ENCODE measurements at regions not wholly inside any gene's neighbourhood (a gene's known extent, or its start where the extent isn't known, plus 50 kb on each side); places are given as distances from the start of the nearest gene placed in this dataset.

DNA sequence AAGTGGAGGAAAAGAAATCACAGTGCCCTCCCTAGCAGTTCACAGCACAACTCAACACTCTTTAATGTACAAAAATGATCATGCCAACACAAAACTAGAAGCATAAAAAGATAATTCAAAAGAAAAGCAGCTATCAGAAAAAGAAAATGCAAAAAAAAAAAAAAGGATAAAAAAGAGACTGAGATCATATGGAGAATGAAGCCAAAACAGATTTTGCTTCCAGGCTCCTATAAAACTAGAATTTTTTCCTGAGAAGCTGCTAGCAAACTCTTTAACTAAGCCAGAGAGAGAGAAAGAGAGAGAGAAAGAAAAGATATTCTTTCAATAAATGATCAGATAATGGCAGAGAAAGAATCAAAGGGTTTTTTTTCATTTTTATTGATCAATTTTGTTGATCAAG lies 288.0 kb upstream of the ANKRD30A start:
- BruUV-seq (replicated peaks): no TSS peak
- no peaks in the 10 kb centered on the region for H3K4me1 ChIP-seq (replicated peaks; ENCODE audit: insufficient read depth)
- TF ChIP-seq EZH2 (IDR thresholded peaks at IDR 0.05; ENCODE audit: low read depth): no peak
- TF ChIP-seq, protein P1, sequence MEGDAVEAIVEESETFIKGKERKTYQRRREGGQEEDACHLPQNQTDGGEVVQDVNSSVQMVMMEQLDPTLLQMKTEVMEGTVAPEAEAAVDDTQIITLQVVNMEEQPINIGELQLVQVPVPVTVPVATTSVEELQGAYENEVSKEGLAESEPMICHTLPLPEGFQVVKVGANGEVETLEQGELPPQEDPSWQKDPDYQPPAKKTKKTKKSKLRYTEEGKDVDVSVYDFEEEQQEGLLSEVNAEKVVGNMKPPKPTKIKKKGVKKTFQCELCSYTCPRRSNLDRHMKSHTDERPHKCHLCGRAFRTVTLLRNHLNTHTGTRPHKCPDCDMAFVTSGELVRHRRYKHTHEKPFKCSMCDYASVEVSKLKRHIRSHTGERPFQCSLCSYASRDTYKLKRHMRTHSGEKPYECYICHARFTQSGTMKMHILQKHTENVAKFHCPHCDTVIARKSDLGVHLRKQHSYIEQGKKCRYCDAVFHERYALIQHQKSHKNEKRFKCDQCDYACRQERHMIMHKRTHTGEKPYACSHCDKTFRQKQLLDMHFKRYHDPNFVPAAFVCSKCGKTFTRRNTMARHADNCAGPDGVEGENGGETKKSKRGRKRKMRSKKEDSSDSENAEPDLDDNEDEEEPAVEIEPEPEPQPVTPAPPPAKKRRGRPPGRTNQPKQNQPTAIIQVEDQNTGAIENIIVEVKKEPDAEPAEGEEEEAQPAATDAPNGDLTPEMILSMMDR (conservative IDR thresholded peaks at IDR 0.05): no peak
- ChIA-PET CTCF (no interaction called here), POLR2A (ENCODE audit: unreplicated experiment) (interaction anchor here (0.6 kb wide), 1 partner anchor 820 kb away, joined by 5 read pairs; no protein-coding TSS in a partner anchor)
- no peaks in the 10 kb centered on the region for H3K9me2 ChIP-seq (ENCODE audit: insufficient read depth)
- H3K4me2 ChIP-seq: no peak overlapping the region
- H4K20me1 ChIP-seq (ENCODE audit: insufficient read depth): no peaks in the 10 kb centered on the region
- no peak overlapping the region for H2AFZ ChIP-seq
- H3K9me3 ChIP-seq (ENCODE audit: insufficient read depth, low read depth): no peaks in the 10 kb centered on the region
- intact Hi-C loops (cut with micrococcal nuclease; ENCODE audit: unreplicated experiment): no loop called here
- no peaks in the 10 kb centered on the region for H3K27me3 ChIP-seq (ENCODE audit: insufficient read depth, low read depth)
- H3K4me3 ChIP-seq: no peak overlapping the region
- no peaks in the 10 kb centered on the region for H3K79me2 ChIP-seq (ENCODE audit: low read depth)
- no peak for DNase-seq
- no peaks in the 10 kb centered on the region for H3F3A ChIP-seq (ENCODE audit: insufficient read depth, low read depth)
- H3K27ac ChIP-seq: no peak overlapping the region
- H3K36me3 ChIP-seq (ENCODE audit: low read depth): no peaks in the 10 kb centered on the region

DNA sequence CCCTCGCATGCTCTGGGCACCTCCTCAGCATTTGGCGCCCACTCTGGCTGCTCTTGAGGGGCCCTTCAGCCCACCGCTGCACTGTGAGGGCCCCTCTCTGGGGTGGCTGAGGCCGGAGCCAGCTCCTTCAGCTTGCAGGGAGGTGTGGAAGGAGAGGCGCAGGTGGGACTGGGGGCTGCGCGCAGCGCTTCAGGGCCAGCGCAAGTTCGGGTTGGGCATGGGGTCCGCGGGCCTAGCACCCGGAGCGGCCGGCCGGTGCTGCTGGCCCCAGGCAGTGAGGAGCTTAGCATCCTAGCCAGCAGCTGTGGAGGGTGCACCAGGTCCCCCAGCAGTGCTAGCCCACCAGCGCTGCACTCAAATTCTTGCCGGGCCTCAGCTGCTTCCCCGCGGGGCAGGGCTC lies 305.6 kb upstream of the ANKRD30A start:
- Histone ChIP-seq H3K4me3 (no peak overlapping the region), H3K27ac (no peak overlapping the region), H3K4me1 (replicated peaks; ENCODE audit: insufficient read depth) (no peaks in the 10 kb centered on the region), H4K20me1 (ENCODE audit: insufficient read depth) (no peaks in the 10 kb centered on the region), H3K4me2 (no peak overlapping the region), H3K9me3 (ENCODE audit: insufficient read depth, low read depth) (no peaks in the 10 kb centered on the region), H3K9me2 (ENCODE audit: insufficient read depth) (no peaks in the 10 kb centered on the region), H2AFZ (no peak overlapping the region), H3K79me2 (ENCODE audit: low read depth) (no peaks in the 10 kb centered on the region), H3F3A (ENCODE audit: insufficient read depth, low read depth) (no peaks in the 10 kb centered on the region), H3K27me3 (ENCODE audit: insufficient read depth, low read depth) (peaks cover 17% of the 10 kb centered on the region; the same call in 1 of the 2 replicates), H3K36me3 (ENCODE audit: low read depth) (no peaks in the 10 kb centered on the region)
- ChIA-PET POLR2A (ENCODE audit: unreplicated experiment) (no interaction called here), CTCF (no interaction called here)
- no peak for DNase-seq
- BruUV-seq (replicated peaks): no TSS peak
- no peak for TF ChIP-seq EZH2 (IDR thresholded peaks at IDR 0.05; ENCODE audit: low read depth)
- TF ChIP-seq, protein P1 (conservative IDR thresholded peaks at IDR 0.05): no peak
- intact Hi-C loops (cut with micrococcal nuclease; ENCODE audit: unreplicated experiment): no loop called here

DNA sequence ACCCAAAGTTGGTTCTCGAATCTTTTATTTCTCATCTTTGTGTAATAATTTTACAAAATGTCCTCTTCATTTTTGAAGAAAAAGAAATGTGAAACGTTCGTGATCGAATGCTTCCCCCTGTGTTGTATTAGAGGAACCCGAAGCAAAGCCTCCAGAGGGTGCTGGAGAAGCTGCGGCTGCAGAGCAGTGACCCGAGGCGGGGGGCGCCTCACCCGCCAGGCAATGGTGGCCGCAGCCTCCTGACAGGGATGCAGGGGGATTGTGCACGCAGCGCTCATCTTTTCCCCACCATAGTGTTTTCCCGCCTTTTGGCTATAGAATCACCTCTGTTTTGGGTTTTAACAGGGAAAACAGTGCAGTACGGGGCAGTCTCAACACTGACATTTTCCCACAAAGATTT lies 307.5 kb upstream of the ANKRD30A start:
- intact Hi-C loops (cut with micrococcal nuclease; ENCODE audit: unreplicated experiment): no loop called here
- Histone ChIP-seq H3K27ac (no peak overlapping the region), H3K79me2 (ENCODE audit: low read depth) (no peaks in the 10 kb centered on the region), H3K9me3 (ENCODE audit: insufficient read depth, low read depth) (no peaks in the 10 kb centered on the region), H3K27me3 (ENCODE audit: insufficient read depth, low read depth) (peaks cover 17% of the 10 kb centered on the region; the same call in 1 of the 2 replicates), H3K4me2 (no peak overlapping the region), H4K20me1 (ENCODE audit: insufficient read depth) (no peaks in the 10 kb centered on the region), H3K9me2 (ENCODE audit: insufficient read depth) (no peaks in the 10 kb centered on the region), H3F3A (ENCODE audit: insufficient read depth, low read depth) (no peaks in the 10 kb centered on the region), H2AFZ (no peak overlapping the region), H3K36me3 (ENCODE audit: low read depth) (no peaks in the 10 kb centered on the region), H3K4me3 (no peak overlapping the region), H3K4me1 (replicated peaks; ENCODE audit: insufficient read depth) (no peaks in the 10 kb centered on the region)
- ChIA-PET CTCF (no interaction called here), POLR2A (ENCODE audit: unreplicated experiment) (no interaction called here)
- no TSS peak for BruUV-seq (replicated peaks)
- TF ChIP-seq, protein P1 (conservative IDR thresholded peaks at IDR 0.05): no peak
- TF ChIP-seq EZH2 (IDR thresholded peaks at IDR 0.05; ENCODE audit: low read depth): no peak
- no peak for DNase-seq
